ENCODE measurements at regions not wholly inside any gene's neighbourhood (a gene's known extent, or its start where the extent isn't known, plus 50 kb on each side); places are given as distances from the start of the nearest gene placed in this dataset.

- TF ChIP-seq FOSL1 (IDR thresholded peaks at IDR 0.05; ENCODE audit: insufficient read depth, low read depth, low read length), result no peak
These were observed 91.2 kb upstream of the TMEM18 start (continued) for GRCh38 chr2:768451-768850.
